ENCODE measurements at regions not wholly inside any gene's neighbourhood (a gene's known extent, or its start where the extent isn't known, plus 50 kb on each side); places are given as distances from the start of the nearest gene placed in this dataset.

DNA sequence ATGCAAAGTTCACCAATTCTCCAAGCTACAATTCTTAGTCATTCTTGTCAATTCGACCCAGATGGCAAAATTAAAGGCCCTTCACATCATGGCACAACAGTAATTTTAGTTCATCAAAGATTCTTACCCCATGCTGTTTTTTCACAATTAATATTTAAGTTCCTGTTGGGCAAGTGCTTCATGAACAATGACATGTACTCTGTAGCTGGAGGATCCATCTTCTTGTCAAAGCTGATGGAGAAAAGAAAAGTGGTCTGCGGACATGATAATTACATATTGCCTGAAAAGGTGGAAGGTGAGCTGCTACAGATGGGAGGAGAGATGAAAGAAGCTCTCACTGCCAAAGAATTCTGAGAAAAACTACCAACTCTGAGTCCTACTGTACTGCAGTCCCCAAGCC is 1370.3 kb upstream of the SLC10A2 start (continued):
- TF ChIP-seq EZH2 (IDR thresholded peaks at IDR 0.05; ENCODE audit: low read depth, unreplicated experiment) (no peak), EZH2phosphoT487 (IDR thresholded peaks at IDR 0.05; ENCODE audit: unreplicated experiment) (no peak), STAT1 (IDR thresholded peaks at IDR 0.05; ENCODE audit: unreplicated experiment) (no peak)
- TF ChIP-seq, protein P1, sequence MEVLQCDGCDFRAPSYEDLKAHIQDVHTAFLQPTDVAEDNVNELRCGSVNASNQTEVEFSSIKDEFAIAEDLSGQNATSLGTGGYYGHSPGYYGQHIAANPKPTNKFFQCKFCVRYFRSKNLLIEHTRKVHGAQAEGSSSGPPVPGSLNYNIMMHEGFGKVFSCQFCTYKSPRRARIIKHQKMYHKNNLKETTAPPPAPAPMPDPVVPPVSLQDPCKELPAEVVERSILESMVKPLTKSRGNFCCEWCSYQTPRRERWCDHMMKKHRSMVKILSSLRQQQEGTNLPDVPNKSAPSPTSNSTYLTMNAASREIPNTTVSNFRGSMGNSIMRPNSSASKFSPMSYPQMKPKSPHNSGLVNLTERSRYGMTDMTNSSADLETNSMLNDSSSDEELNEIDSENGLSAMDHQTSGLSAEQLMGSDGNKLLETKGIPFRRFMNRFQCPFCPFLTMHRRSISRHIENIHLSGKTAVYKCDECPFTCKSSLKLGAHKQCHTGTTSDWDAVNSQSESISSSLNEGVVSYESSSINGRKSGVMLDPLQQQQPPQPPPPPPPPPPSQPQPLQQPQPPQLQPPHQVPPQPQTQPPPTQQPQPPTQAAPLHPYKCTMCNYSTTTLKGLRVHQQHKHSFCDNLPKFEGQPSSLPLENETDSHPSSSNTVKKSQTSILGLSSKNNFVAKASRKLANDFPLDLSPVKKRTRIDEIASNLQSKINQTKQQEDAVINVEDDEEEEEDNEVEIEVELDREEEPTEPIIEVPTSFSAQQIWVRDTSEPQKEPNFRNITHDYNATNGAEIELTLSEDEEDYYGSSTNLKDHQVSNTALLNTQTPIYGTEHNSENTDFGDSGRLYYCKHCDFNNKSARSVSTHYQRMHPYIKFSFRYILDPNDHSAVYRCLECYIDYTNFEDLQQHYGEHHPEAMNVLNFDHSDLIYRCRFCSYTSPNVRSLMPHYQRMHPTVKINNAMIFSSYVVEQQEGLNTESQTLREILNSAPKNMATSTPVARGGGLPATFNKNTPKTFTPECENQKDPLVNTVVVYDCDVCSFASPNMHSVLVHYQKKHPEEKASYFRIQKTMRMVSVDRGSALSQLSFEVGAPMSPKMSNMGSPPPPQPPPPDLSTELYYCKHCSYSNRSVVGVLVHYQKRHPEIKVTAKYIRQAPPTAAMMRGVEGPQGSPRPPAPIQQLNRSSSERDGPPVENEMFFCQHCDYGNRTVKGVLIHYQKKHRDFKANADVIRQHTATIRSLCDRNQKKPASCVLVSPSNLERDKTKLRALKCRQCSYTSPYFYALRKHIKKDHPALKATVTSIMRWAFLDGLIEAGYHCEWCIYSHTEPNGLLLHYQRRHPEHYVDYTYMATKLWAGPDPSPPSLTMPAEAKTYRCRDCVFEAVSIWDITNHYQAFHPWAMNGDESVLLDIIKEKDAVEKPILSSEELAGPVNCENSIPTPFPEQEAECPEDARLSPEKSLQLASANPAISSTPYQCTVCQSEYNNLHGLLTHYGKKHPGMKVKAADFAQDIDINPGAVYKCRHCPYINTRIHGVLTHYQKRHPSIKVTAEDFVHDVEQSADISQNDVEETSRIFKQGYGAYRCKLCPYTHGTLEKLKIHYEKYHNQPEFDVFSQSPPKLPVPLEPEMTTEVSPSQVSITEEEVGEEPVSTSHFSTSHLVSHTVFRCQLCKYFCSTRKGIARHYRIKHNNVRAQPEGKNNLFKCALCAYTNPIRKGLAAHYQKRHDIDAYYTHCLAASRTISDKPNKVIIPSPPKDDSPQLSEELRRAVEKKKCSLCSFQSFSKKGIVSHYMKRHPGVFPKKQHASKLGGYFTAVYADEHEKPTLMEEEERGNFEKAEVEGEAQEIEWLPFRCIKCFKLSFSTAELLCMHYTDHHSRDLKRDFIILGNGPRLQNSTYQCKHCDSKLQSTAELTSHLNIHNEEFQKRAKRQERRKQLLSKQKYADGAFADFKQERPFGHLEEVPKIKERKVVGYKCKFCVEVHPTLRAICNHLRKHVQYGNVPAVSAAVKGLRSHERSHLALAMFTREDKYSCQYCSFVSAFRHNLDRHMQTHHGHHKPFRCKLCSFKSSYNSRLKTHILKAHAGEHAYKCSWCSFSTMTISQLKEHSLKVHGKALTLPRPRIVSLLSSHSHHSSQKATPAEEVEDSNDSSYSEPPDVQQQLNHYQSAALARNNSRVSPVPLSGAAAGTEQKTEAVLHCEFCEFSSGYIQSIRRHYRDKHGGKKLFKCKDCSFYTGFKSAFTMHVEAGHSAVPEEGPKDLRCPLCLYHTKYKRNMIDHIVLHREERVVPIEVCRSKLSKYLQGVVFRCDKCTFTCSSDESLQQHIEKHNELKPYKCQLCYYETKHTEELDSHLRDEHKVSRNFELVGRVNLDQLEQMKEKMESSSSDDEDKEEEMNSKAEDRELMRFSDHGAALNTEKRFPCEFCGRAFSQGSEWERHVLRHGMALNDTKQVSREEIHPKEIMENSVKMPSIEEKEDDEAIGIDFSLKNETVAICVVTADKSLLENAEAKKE (CRISPR knock-in tag; IDR thresholded peaks at IDR 0.05), result no peak

DNA sequence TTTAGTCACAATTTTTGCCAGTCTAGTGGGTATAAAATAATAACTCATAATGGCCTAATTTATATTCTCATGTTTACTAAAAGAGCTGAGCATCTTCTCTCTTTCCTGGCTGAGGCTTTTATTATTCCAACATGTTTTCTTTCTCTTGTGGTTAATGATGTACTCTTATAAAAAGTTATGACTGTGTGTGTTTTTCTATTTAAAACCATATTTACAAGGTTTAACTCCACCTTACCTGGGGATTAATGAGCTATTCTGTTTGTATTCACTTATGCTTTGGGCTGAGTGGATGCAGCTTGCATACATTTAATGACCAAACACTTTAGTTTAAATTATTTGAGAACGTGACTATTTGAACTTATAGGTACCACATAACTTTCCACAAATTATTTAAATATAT is 1365.7 kb upstream of the SLC10A2 start:
- H3K4me3 ChIP-seq, result no peak overlapping the region
- H3K79me2 ChIP-seq (replicated peaks; ENCODE audit: insufficient read depth), result no peaks in the 10 kb centered on the region
- H3K4me2 ChIP-seq, result no peak overlapping the region
- Mint-ChIP-seq H3K4me3 (no peak overlapping the region), H3K36me3 (ENCODE audit: low read depth) (no peaks in the 10 kb centered on the region), H3K9me3 (no peaks in the 10 kb centered on the region), H3K4me1 (no peaks in the 10 kb centered on the region), H3K27me3 (ENCODE audit: insufficient read depth, low read depth, poor library complexity) (no peaks in the 10 kb centered on the region), H3K27ac (no peak overlapping the region)
- H3K9me2 ChIP-seq (ENCODE audit: insufficient read depth), result no peaks in the 10 kb centered on the region
- H3K27me3 ChIP-seq (ENCODE audit: insufficient read depth), result no peaks in the 10 kb centered on the region
- H3K27ac ChIP-seq (ENCODE audit: low read depth), result no peak overlapping the region
- no peaks in the 10 kb centered on the region for H3F3A ChIP-seq (replicated peaks; ENCODE audit: low read depth)
- no peaks in the 10 kb centered on the region for H4K20me1 ChIP-seq (replicated peaks; ENCODE audit: insufficient read depth)
- H3K4me1 ChIP-seq (ENCODE audit: insufficient read depth), result no peaks in the 10 kb centered on the region
- H3K36me3 ChIP-seq (ENCODE audit: insufficient read depth), result no peaks in the 10 kb centered on the region
- DNase-seq (ENCODE audit: low spot score) (no peak), ATAC-seq (no peak)
- no peak overlapping the region for H2AFZ ChIP-seq
- TF ChIP-seq, protein P2, sequence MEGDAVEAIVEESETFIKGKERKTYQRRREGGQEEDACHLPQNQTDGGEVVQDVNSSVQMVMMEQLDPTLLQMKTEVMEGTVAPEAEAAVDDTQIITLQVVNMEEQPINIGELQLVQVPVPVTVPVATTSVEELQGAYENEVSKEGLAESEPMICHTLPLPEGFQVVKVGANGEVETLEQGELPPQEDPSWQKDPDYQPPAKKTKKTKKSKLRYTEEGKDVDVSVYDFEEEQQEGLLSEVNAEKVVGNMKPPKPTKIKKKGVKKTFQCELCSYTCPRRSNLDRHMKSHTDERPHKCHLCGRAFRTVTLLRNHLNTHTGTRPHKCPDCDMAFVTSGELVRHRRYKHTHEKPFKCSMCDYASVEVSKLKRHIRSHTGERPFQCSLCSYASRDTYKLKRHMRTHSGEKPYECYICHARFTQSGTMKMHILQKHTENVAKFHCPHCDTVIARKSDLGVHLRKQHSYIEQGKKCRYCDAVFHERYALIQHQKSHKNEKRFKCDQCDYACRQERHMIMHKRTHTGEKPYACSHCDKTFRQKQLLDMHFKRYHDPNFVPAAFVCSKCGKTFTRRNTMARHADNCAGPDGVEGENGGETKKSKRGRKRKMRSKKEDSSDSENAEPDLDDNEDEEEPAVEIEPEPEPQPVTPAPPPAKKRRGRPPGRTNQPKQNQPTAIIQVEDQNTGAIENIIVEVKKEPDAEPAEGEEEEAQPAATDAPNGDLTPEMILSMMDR (conservative IDR thresholded peaks at IDR 0.05; ENCODE audit: low read depth in 2 of 2), result no peak
- TF ChIP-seq EZH2phosphoT487 (IDR thresholded peaks at IDR 0.05; ENCODE audit: unreplicated experiment) (no peak), JUNB (IDR thresholded peaks at IDR 0.05; ENCODE audit: unreplicated experiment) (no peak), EZH2 (IDR thresholded peaks at IDR 0.05; ENCODE audit: low read depth, unreplicated experiment) (no peak), NANOG (IDR thresholded peaks at IDR 0.05; ENCODE audit: borderline replicate concordance) (no peak), ZNF331 (CRISPR knock-in tag; IDR thresholded peaks at IDR 0.05; ENCODE audit: low read depth) (no peak), POLR2AphosphoS5 (IDR thresholded peaks at IDR 0.05; ENCODE audit: low read depth) (no peak), CREB1 (CRISPR knock-in tag; IDR thresholded peaks at IDR 0.05; ENCODE audit: low read depth) (no peak), STAT1 (IDR thresholded peaks at IDR 0.05; ENCODE audit: unreplicated experiment) (no peak), ZNF114 (CRISPR knock-in tag; IDR thresholded peaks at IDR 0.05) (no peak)
- TF ChIP-seq, protein P3, sequence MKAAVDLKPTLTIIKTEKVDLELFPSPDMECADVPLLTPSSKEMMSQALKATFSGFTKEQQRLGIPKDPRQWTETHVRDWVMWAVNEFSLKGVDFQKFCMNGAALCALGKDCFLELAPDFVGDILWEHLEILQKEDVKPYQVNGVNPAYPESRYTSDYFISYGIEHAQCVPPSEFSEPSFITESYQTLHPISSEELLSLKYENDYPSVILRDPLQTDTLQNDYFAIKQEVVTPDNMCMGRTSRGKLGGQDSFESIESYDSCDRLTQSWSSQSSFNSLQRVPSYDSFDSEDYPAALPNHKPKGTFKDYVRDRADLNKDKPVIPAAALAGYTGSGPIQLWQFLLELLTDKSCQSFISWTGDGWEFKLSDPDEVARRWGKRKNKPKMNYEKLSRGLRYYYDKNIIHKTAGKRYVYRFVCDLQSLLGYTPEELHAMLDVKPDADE (IDR thresholded peaks at IDR 0.05), result no peak
- TF ChIP-seq, protein P4, sequence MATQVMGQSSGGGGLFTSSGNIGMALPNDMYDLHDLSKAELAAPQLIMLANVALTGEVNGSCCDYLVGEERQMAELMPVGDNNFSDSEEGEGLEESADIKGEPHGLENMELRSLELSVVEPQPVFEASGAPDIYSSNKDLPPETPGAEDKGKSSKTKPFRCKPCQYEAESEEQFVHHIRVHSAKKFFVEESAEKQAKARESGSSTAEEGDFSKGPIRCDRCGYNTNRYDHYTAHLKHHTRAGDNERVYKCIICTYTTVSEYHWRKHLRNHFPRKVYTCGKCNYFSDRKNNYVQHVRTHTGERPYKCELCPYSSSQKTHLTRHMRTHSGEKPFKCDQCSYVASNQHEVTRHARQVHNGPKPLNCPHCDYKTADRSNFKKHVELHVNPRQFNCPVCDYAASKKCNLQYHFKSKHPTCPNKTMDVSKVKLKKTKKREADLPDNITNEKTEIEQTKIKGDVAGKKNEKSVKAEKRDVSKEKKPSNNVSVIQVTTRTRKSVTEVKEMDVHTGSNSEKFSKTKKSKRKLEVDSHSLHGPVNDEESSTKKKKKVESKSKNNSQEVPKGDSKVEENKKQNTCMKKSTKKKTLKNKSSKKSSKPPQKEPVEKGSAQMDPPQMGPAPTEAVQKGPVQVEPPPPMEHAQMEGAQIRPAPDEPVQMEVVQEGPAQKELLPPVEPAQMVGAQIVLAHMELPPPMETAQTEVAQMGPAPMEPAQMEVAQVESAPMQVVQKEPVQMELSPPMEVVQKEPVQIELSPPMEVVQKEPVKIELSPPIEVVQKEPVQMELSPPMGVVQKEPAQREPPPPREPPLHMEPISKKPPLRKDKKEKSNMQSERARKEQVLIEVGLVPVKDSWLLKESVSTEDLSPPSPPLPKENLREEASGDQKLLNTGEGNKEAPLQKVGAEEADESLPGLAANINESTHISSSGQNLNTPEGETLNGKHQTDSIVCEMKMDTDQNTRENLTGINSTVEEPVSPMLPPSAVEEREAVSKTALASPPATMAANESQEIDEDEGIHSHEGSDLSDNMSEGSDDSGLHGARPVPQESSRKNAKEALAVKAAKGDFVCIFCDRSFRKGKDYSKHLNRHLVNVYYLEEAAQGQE (IDR thresholded peaks at IDR 0.05; ENCODE audit: unreplicated experiment), result no peak

Measured in GM23338 (cell line).